ENCODE measurements at regions not wholly inside any gene's neighbourhood (a gene's known extent, or its start where the extent isn't known, plus 50 kb on each side); places are given as distances from the start of the nearest gene placed in this dataset.

- Histone ChIP-seq H3K4me2 (ENCODE audit: low read length) (no peak overlapping the region), H3K27me3 (ENCODE audit: control insufficient read depth, insufficient read depth, low read length) (no peaks in the 10 kb centered on the region)
- no peak for TF ChIP-seq CTCF (IDR thresholded peaks at IDR 0.05)
Observed at GRCh38 chr5:63687854-63688516, 274.3 kb downstream of the HTR1A start.

GRCh38 chr5:63686938-63687337 is 275.3 kb downstream of the HTR1A start:
- Histone ChIP-seq H2AFZ (no peak overlapping the region), H3K79me2 (no peaks in the 10 kb centered on the region), H3K4me3 (ENCODE audit: low read depth, low read length) (no peak overlapping the region), H3K4me2 (ENCODE audit: low read length) (no peak overlapping the region), H3K9me3 (ENCODE audit: control insufficient read depth, low read length) (no peaks in the 10 kb centered on the region), H3K9ac (no peak overlapping the region), H3K4me1 (no peaks in the 10 kb centered on the region), H3K27ac (no peak overlapping the region), H3K27me3 (ENCODE audit: control insufficient read depth, insufficient read depth, low read length) (no peaks in the 10 kb centered on the region), H3K36me3 (ENCODE audit: control insufficient read depth, insufficient read depth, low read length) (no peaks in the 10 kb centered on the region)
- TF ChIP-seq CTCF (IDR thresholded peaks at IDR 0.05): no peak

More at GRCh38 chr5:63687854-63688516, 274.3 kb downstream of the HTR1A start:
- H3K36me3 ChIP-seq (ENCODE audit: control insufficient read depth, insufficient read depth, low read length): no peaks in the 10 kb centered on the region
- no peak overlapping the region for H2AFZ ChIP-seq
- no peak overlapping the region for H3K27ac ChIP-seq
- no peak overlapping the region for H3K9ac ChIP-seq
- no peak overlapping the region for H3K4me3 ChIP-seq (ENCODE audit: low read depth, low read length)
- H3K4me1 ChIP-seq: no peaks in the 10 kb centered on the region
- no peaks in the 10 kb centered on the region for H3K79me2 ChIP-seq
- no peaks in the 10 kb centered on the region for H3K9me3 ChIP-seq (ENCODE audit: control insufficient read depth, low read length)

- no peaks in the 10 kb centered on the region for H3K4me1 ChIP-seq
- no peaks in the 10 kb centered on the region for H3K36me3 ChIP-seq (ENCODE audit: control insufficient read depth, insufficient read depth, low read length)
- H3K79me2 ChIP-seq: no peaks in the 10 kb centered on the region
- H3K4me2 ChIP-seq (ENCODE audit: low read length): no peak overlapping the region
- H3K27me3 ChIP-seq (ENCODE audit: control insufficient read depth, insufficient read depth, low read length): no peaks in the 10 kb centered on the region
- no peak overlapping the region for H2AFZ ChIP-seq
- H3K4me3 ChIP-seq (ENCODE audit: low read depth, low read length): no peak overlapping the region
- H3K27ac ChIP-seq: no peak overlapping the region
- TF ChIP-seq CTCF (IDR thresholded peaks at IDR 0.05): no peak
- H3K9ac ChIP-seq: no peak overlapping the region
- H3K9me3 ChIP-seq (ENCODE audit: control insufficient read depth, low read length): no peaks in the 10 kb centered on the region
Observed at GRCh38 chr5:63686181-63686580, 276.1 kb downstream of the HTR1A start.

- H3K79me2 ChIP-seq: no peaks in the 10 kb centered on the region
- no peak overlapping the region for H3K27ac ChIP-seq
- H2AFZ ChIP-seq: no peak overlapping the region
- H3K9me3 ChIP-seq (ENCODE audit: control insufficient read depth, low read length): no peaks in the 10 kb centered on the region
- no peak for TF ChIP-seq CTCF (IDR thresholded peaks at IDR 0.05)
- no peaks in the 10 kb centered on the region for H3K36me3 ChIP-seq (ENCODE audit: control insufficient read depth, insufficient read depth, low read length)
- no peaks in the 10 kb centered on the region for H3K27me3 ChIP-seq (ENCODE audit: control insufficient read depth, insufficient read depth, low read length)
- H3K9ac ChIP-seq: no peak overlapping the region
- no peak overlapping the region for H3K4me3 ChIP-seq (ENCODE audit: low read depth, low read length)
- H3K4me2 ChIP-seq (ENCODE audit: low read length): no peak overlapping the region
- no peaks in the 10 kb centered on the region for H3K4me1 ChIP-seq
Observed at GRCh38 chr5:63685454-63685853, 276.8 kb downstream of the HTR1A start.

GRCh38 chr5:63674881-63675280 is 287.4 kb downstream of the HTR1A start:
- H3K4me2 ChIP-seq (ENCODE audit: low read length): no peak overlapping the region
- H3K4me1 ChIP-seq: no peaks in the 10 kb centered on the region
- H3K4me3 ChIP-seq (ENCODE audit: low read depth, low read length): no peak overlapping the region
- no peaks in the 10 kb centered on the region for H3K27me3 ChIP-seq (ENCODE audit: control insufficient read depth, insufficient read depth, low read length)
- no peaks in the 10 kb centered on the region for H3K36me3 ChIP-seq (ENCODE audit: control insufficient read depth, insufficient read depth, low read length)
- H2AFZ ChIP-seq: no peak overlapping the region
- no peak overlapping the region for H3K9ac ChIP-seq
- no peaks in the 10 kb centered on the region for H3K9me3 ChIP-seq (ENCODE audit: control insufficient read depth, low read length)
- TF ChIP-seq CTCF (IDR thresholded peaks at IDR 0.05): no peak
- no peak overlapping the region for H3K27ac ChIP-seq
- H3K79me2 ChIP-seq: no peaks in the 10 kb centered on the region

Data from parathyroid adenoma (tissue), 2 donors.